CD14-positive monocyte (primary cell): ENCODE measurements at regions not wholly inside any gene's neighbourhood (a gene's known extent, or its start where the extent isn't known, plus 50 kb on each side); places are given as distances from the start of the nearest gene placed in this dataset.
A peak's percentile ranks its signal among the peaks of the same experiment; 100 is the strongest.

ENCODE experiments used
- DNase-seq, 3 donors: peaks; one replicate each; pipeline ENCODE4 v3.0.0-alpha.2; 2011 to 2022
- H2AFZ ChIP-seq: 2 replicates; pipeline ENCODE4 v1.6.0; 2012; ENCODE audit warnings: mild to moderate bottlenecking, low read depth, low read length, inconsistent platforms; ENCODE audit not compliant: insufficient read depth, poor library complexity, severe bottlenecking
- H3K27ac ChIP-seq, 2 donors: 1 replicate in 1 of 2; 2 replicates in 1 of 2; pipeline ENCODE4 v1.5.1; 2012 to 2013; ENCODE audit warnings: low read length in 2 of 2, control low read depth in 1 of 2, inconsistent platforms in 1 of 2, low read depth in 1 of 2, mild to moderate bottlenecking in 1 of 2
- H3K27me3 ChIP-seq, 2 donors: one replicate each; pipeline versions ENCODE4 v1.6.0 to v1.6.1; 2011 to 2013; ENCODE audit warnings: low read length in 2 of 2; ENCODE audit not compliant: control insufficient read depth in 2 of 2, insufficient read depth in 2 of 2
- H3K36me3 ChIP-seq, 2 donors: replicated peaks in 1 of 2; 1 replicate in 1 of 2; 2 replicates in 1 of 2; pipeline versions ENCODE4 v1.5.1 to v1.6.1; 2012 to 2013; ENCODE audit warnings: low read length in 2 of 2, control low read depth in 1 of 2, inconsistent platforms in 1 of 2, mild to moderate bottlenecking in 1 of 2; ENCODE audit not compliant: insufficient read depth in 2 of 2, control insufficient read depth in 1 of 2
- H3K4me1 ChIP-seq, 2 donors: 1 replicate in 1 of 2; 2 replicates in 1 of 2; pipeline versions ENCODE4 v1.5.1 to v1.6.1; 2012 to 2013; ENCODE audit warnings: low read length in 2 of 2, control low read depth in 1 of 2, inconsistent platforms in 1 of 2, mild to moderate bottlenecking in 1 of 2, moderate library complexity in 1 of 2; ENCODE audit not compliant: insufficient read depth in 2 of 2, control insufficient read depth in 1 of 2
- H3K4me2 ChIP-seq: replicated peaks from 2 replicates; pipeline ENCODE3; 2012; ENCODE audit warnings: low read length, moderate library complexity, mild to moderate bottlenecking; ENCODE audit not compliant: poor library complexity, severe bottlenecking; ENCODE audit errors: extremely low read depth
- H3K4me3 ChIP-seq, 3 experiments: fragments of 200-600 bp in 1 of 3; sonication (generic) in 1 of 3; replicated peaks in 1 of 3; 1 replicate in 2 of 3; 2 replicates in 1 of 3; pipeline ENCODE4 v1.5.1; 2011 to 2013; ENCODE audit warnings: low read length in 3 of 3, mild to moderate bottlenecking in 3 of 3, control low read depth in 2 of 3, low read depth in 2 of 3, inconsistent platforms in 1 of 3, moderate library complexity in 1 of 3
- H3K79me2 ChIP-seq: 2 replicates; pipeline ENCODE4 v1.6.0; 2012; ENCODE audit warnings: mild to moderate bottlenecking, control low read depth, inconsistent platforms, low read length, moderate library complexity; ENCODE audit not compliant: insufficient read depth
- H3K9ac ChIP-seq: 2 replicates; pipeline ENCODE4 v1.6.0; 2017; ENCODE audit warnings: low read length, mild to moderate bottlenecking; ENCODE audit not compliant: insufficient read depth, poor library complexity, severe bottlenecking
- H3K9me3 ChIP-seq, 2 donors: replicated peaks in 1 of 2; 1 replicate in 1 of 2; 2 replicates in 1 of 2; pipeline versions ENCODE4 v1.5.1 to v1.6.1; 2012 to 2013; ENCODE audit warnings: low read length in 2 of 2, control low read depth in 1 of 2; ENCODE audit not compliant: control insufficient read depth in 1 of 2, insufficient read depth in 1 of 2
- H4K20me1 ChIP-seq: 2 replicates; pipeline ENCODE4 v1.6.0; 2012; ENCODE audit warnings: mild to moderate bottlenecking, low read length, control low read depth, moderate library complexity; ENCODE audit not compliant: insufficient read depth
- H3K27ac Mint-ChIP-seq, 7 donors: one replicate each; pipeline ENCODE4 v1.8.0; 2020; ENCODE audit warnings: mild to moderate bottlenecking in 7 of 7, mixed read lengths in 7 of 7, moderate library complexity in 6 of 7, inconsistent platforms in 2 of 7
- H3K27me3 Mint-ChIP-seq, 3 donors: one replicate each; pipeline ENCODE4 v1.8.0; 2021 to 2022; ENCODE audit warnings: low read depth in 3 of 3, mild to moderate bottlenecking in 3 of 3, mixed read lengths in 3 of 3, moderate library complexity in 3 of 3, inconsistent platforms in 1 of 3
- H3K36me3 Mint-ChIP-seq, 2 donors: one replicate each; pipeline ENCODE4 v1.8.0; 2020; ENCODE audit warnings: mixed read lengths in 2 of 2, inconsistent platforms in 1 of 2, mild to moderate bottlenecking in 1 of 2
- H3K4me1 Mint-ChIP-seq: one replicate; pipeline ENCODE4 v1.8.0; 2020; ENCODE audit warnings: mild to moderate bottlenecking, mixed read lengths
- H3K4me3 Mint-ChIP-seq, 2 donors: one replicate each; pipeline ENCODE4 v1.8.0; 2020; ENCODE audit warnings: mild to moderate bottlenecking in 2 of 2, mixed read lengths in 2 of 2, moderate library complexity in 1 of 2
- H3K9me3 Mint-ChIP-seq, 7 donors: one replicate each; pipeline ENCODE4 v1.8.0; 2020 to 2022; ENCODE audit warnings: mixed read lengths in 7 of 7, mild to moderate bottlenecking in 6 of 7, moderate library complexity in 6 of 7, inconsistent platforms in 2 of 7
- WGBS: methylation state at CpG from one replicate; pipeline ENCODE4 v1.1.5; 2013; ENCODE audit warnings: missing lambda C conversion rate; ENCODE audit not compliant: insufficient coverage; 5-methylcytosine and 5-hydroxymethylcytosine counted together
- intact Hi-C, 2 donors: fragments of 100-400 bp; cut with micrococcal nuclease; formaldehyde crosslinking; loops; one replicate each; pipeline versions ENCODE4 v1.15.0 to v1.15.1; 2023
- TF ChIP-seq, protein P1 (sequence below): fragments of 200-600 bp; IDR thresholded peaks from one replicate; pipeline ENCODE4 v1.8.0; 2022; ENCODE audit warnings: antibody characterized with exemption, mild to moderate bottlenecking

DNA sequence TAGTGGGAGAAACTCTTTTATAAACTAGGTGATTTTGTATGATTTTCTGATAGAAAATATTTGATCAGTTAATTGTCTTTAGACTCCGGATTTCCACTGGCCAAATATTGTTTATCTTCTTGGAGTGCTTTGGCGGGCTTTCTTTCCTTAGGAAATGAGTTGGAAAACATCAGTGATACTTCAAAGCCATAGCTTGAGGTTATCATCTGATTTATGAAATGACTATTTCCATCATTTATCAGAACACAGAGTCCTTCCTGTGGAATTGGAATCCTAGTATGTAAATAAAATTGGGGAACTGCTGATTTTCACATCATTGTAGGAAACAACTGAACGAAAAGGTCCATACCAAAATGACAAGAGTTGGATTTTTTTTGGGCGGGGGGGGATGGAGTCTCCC lies 186.0 kb upstream of the DCN start:
- H3K4me3 ChIP-seq = no peak overlapping the region
- no peak overlapping the region for H3K4me2 ChIP-seq
- no peaks in the 10 kb centered on the region for H3K9me3 ChIP-seq
- no peaks in the 10 kb centered on the region for H4K20me1 ChIP-seq
- TF ChIP-seq, protein P1, sequence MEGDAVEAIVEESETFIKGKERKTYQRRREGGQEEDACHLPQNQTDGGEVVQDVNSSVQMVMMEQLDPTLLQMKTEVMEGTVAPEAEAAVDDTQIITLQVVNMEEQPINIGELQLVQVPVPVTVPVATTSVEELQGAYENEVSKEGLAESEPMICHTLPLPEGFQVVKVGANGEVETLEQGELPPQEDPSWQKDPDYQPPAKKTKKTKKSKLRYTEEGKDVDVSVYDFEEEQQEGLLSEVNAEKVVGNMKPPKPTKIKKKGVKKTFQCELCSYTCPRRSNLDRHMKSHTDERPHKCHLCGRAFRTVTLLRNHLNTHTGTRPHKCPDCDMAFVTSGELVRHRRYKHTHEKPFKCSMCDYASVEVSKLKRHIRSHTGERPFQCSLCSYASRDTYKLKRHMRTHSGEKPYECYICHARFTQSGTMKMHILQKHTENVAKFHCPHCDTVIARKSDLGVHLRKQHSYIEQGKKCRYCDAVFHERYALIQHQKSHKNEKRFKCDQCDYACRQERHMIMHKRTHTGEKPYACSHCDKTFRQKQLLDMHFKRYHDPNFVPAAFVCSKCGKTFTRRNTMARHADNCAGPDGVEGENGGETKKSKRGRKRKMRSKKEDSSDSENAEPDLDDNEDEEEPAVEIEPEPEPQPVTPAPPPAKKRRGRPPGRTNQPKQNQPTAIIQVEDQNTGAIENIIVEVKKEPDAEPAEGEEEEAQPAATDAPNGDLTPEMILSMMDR = no peak
- H3K79me2 ChIP-seq = no peaks in the 10 kb centered on the region
- H3K36me3 ChIP-seq = no peaks in the 10 kb centered on the region
- H3K27me3 Mint-ChIP-seq = peaks cover 0 to 2% (median 2%) of the 10 kb centered on the region in 3 donors
- intact Hi-C loops = no loop called here
- no peak for DNase-seq
- H2AFZ ChIP-seq = no peak overlapping the region
- H3K27ac Mint-ChIP-seq = no peak overlapping the region
- H3K9ac ChIP-seq = no peak overlapping the region
- no peak overlapping the region for H3K27ac ChIP-seq
- peaks cover 2% of the 10 kb centered on the region for H3K4me1 Mint-ChIP-seq
- 20% methylated on average over 1 of the region's 4 CpGs for WGBS
- H3K4me1 ChIP-seq = no peaks in the 10 kb centered on the region
- H3K36me3 Mint-ChIP-seq = no peaks in the 10 kb centered on the region
- no peaks in the 10 kb centered on the region for H3K9me3 Mint-ChIP-seq
- H3K4me3 Mint-ChIP-seq = no peak overlapping the region
- H3K27me3 ChIP-seq = no peaks in the 10 kb centered on the region

DNA sequence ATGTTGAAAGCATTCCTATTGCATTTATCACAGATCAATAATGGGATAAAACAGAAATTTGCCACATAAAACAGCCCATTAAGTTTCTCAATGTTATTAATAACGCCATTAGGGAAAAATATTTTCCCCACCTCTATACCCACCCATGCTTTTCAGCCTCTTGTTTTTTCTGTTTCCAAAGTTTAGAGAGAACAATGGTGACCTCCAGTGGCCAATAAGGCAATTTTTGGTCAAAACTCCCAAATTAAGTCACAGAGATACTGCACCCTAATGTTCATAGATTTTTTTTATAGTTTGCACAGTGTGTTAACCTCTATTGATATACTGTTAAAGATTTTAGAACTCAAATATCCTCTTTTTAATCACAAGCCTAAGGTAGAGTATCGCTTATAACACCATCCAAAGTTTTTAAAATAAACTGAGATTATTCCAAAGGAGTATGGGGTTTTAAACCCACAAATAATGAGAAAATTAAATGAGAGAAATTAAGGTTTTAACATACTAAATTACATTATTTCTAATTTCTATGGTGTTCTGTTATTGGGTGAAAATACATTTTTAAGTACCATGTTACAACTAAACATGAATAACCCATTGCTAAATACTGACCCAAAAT lies 184.7 kb upstream of the DCN start:
- Histone ChIP-seq H3K4me2 (no peak overlapping the region), H3K4me1 (no peaks in the 10 kb centered on the region), H3K27me3 (no peaks in the 10 kb centered on the region), H3K27ac (no peak overlapping the region), H3K79me2 (no peaks in the 10 kb centered on the region), H2AFZ (no peak overlapping the region), H3K4me3 (no peak overlapping the region), H4K20me1 (no peaks in the 10 kb centered on the region), H3K9ac (no peak overlapping the region), H3K9me3 (no peaks in the 10 kb centered on the region), H3K36me3 (no peaks in the 10 kb centered on the region)
- WGBS = 57% methylated on average over 1 of the region's 2 CpGs
- H3K4me1 Mint-ChIP-seq = peaks cover 2% of the 10 kb centered on the region
- TF ChIP-seq, protein P1 = peak; percentile 19
- DNase-seq = no peak
- intact Hi-C loops = no loop called here
- H3K9me3 Mint-ChIP-seq = no peaks in the 10 kb centered on the region
- no peaks in the 10 kb centered on the region for H3K36me3 Mint-ChIP-seq
- peaks cover 0 to 2% (median 2%) of the 10 kb centered on the region in 3 donors for H3K27me3 Mint-ChIP-seq
- H3K27ac Mint-ChIP-seq = no peak overlapping the region
- no peak overlapping the region for H3K4me3 Mint-ChIP-seq
